AG04450 (cell line): ENCODE measurements at regions not wholly inside any gene's neighbourhood (a gene's known extent, or its start where the extent isn't known, plus 50 kb on each side); places are given as distances from the start of the nearest gene placed in this dataset.

ENCODE experiments used
- CTCF ChIA-PET: fragments of 300-600, 350-600 bp; formaldehyde crosslinking; extraction: SDS; loops from one replicate; lab custom pipeline; 2022; ENCODE audit warnings: antibody characterized with exemption, inconsistent platforms; lab: Charles Lee
- POLR2A ChIA-PET: fragments of 350-600 bp; formaldehyde crosslinking; extraction: SDS; loops from one replicate; lab custom pipeline; 2021; ENCODE audit warnings: antibody characterized with exemption, inconsistent platforms; lab: Yijun Ruan, JAX
- DNase-seq: peaks from one replicate; pipeline ENCODE4 v3.0.0-alpha.2; 2011; ENCODE audit warnings: low read depth, low spot score
- H3K27ac ChIP-seq: one replicate; pipeline ENCODE4 v1.5.1; 2012; ENCODE audit warnings: low read depth, low read length, control low read depth
- H3K27me3 ChIP-seq: one replicate; pipeline ENCODE4 v1.6.0; 2012; ENCODE audit warnings: low read length; ENCODE audit not compliant: control insufficient read depth, insufficient read depth
- H3K4me3 ChIP-seq: 2 replicates; pipeline ENCODE4 v1.5.1; 2011; ENCODE audit warnings: mild to moderate bottlenecking, low read depth, low read length, control low read depth
- H3K9me3 ChIP-seq: 2 replicates; pipeline ENCODE4 v1.5.1; 2012; ENCODE audit warnings: low read length; ENCODE audit not compliant: control insufficient read depth, insufficient read depth
- CTCF ChIP-seq: IDR thresholded peaks from 2 replicates; pipeline ENCODE4 v1.5.1; 2011; ENCODE audit warnings: low read depth, low read length, control low read depth, inconsistent platforms

GRCh38 chr3:71910108-71910507, 125.2 kb upstream of the PROK2 start:
- TF ChIP-seq CTCF, result no peak
- Histone ChIP-seq H3K27ac (no peak overlapping the region), H3K27me3 (peaks cover 7% of the 10 kb centered on the region), H3K9me3 (no peaks in the 10 kb centered on the region), H3K4me3 (no peak overlapping the region)
- ChIA-PET CTCF (interaction anchor here (0.6 to 0.9 kb wide), 2 partner anchors 34 to 913 kb away, joined by 3 to 4 read pairs; no protein-coding TSS in a partner anchor), POLR2A (no interaction called here)
- DNase-seq, result no peak

GRCh38 chr3:71907996-71908395, 123.0 kb upstream of the PROK2 start:
- Histone ChIP-seq H3K27me3 (peaks cover 8% of the 10 kb centered on the region), H3K4me3 (no peak overlapping the region), H3K9me3 (no peaks in the 10 kb centered on the region), H3K27ac (no peak overlapping the region)
- CTCF ChIA-PET, result no interaction called here
- TF ChIP-seq CTCF, result no peak
- no peak for DNase-seq
- POLR2A ChIA-PET, result no interaction called here

GRCh38 chr3:71906976-71907375, 122.0 kb upstream of the PROK2 start:
- Histone ChIP-seq H3K27me3 (peaks cover 8% of the 10 kb centered on the region), H3K4me3 (no peak overlapping the region), H3K9me3 (no peaks in the 10 kb centered on the region), H3K27ac (no peak overlapping the region)
- ChIA-PET POLR2A (no interaction called here), CTCF (no interaction called here)
- TF ChIP-seq CTCF, result no peak
- no peak for DNase-seq

DNA sequence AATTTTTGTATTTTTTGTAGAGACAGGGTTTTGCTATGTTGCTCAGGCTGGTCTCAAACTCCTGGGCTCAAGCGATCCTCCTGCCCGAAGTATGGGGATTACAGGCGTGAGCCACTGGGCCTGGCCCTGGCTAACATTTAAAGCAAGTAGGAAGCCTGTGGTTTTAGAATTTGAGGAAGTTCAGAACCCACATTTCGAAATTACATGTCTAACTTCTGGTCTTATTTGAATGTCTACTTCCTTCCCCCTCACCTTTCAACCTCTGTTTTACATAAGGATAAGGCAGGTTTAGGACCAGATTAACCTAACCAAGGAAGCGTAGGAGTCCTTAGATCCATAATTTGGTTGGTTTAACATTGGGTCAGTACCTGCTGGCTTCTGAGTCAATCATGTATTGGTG, 120.5 kb upstream of the PROK2 start:
- no peak for DNase-seq
- Histone ChIP-seq H3K27me3 (peaks cover 7% of the 10 kb centered on the region), H3K27ac (no peak overlapping the region), H3K9me3 (no peaks in the 10 kb centered on the region), H3K4me3 (no peak overlapping the region)
- no peak for TF ChIP-seq CTCF
- CTCF ChIA-PET, result no interaction called here
- POLR2A ChIA-PET, result no interaction called here

DNA sequence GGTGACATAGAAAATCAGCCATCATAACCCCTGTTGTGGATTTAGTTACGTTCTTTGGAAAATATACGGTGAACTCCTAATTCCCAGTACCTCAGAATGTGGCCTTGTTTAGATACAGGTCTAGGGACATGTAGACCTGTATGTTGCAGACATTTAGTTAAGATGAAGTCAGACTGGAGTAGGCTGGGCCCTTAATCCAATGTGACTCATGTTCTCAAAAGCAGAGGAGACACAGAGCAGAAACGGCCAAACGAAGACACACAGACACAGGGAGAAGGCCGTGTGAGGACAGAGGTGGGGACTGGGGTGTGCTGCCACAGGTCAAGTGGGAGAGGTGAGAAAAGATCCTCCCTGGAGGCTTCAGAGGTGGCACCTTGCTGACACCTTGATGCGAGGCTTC, 119.0 kb upstream of the PROK2 start:
- Histone ChIP-seq H3K27ac (no peak overlapping the region), H3K9me3 (no peaks in the 10 kb centered on the region), H3K4me3 (no peak overlapping the region), H3K27me3 (peaks cover 7% of the 10 kb centered on the region)
- DNase-seq, result no peak
- ChIA-PET POLR2A (no interaction called here), CTCF (no interaction called here)
- TF ChIP-seq CTCF, result no peak
